ENCODE measurements at regions not wholly inside any gene's neighbourhood (a gene's known extent, or its start where the extent isn't known, plus 50 kb on each side); places are given as distances from the start of the nearest gene placed in this dataset.

GRCh38 chr17:79466562-79467350 lies 144.1 kb downstream of the RBFOX3 start:
- Histone ChIP-seq H3K27ac (no peak overlapping the region), H3K4me3 (no peak overlapping the region), H3K27me3 (peaks cover 0 to 76% (median 25%) of the 10 kb centered on the region in 3 donors), H3K36me3 (no peaks in the 10 kb centered on the region), H3K4me1 (no peaks in the 10 kb centered on the region), H3K9me3 (no peaks in the 10 kb centered on the region)
- intact Hi-C loops (cut with DNase I; ENCODE audit: low total_unique reads): no loop called here
- TF ChIP-seq POLR2AphosphoS5 (IDR thresholded peaks at IDR 0.05) (no peak), CTCF (IDR thresholded peaks at IDR 0.05) (no peak), EP300 (IDR thresholded peaks at IDR 0.05) (no peak), POLR2A (IDR thresholded peaks at IDR 0.05) (no peak)
- 77 to 84% (median 80%) methylated on average over 12 to 16 of the region's 16 CpGs for WGBS, 5 donors
- DNase-seq: no peak

GRCh38 chr17:79465681-79466025 lies 145.2 kb downstream of the RBFOX3 start:
- no peak overlapping the region for H3K27ac ChIP-seq
- WGBS, 5 donors: 55 to 67% (median 61%) methylated on average over 13 to 14 of the region's 14 CpGs
- H3K27me3 ChIP-seq: peaks cover 0 to 75% (median 25%) of the 10 kb centered on the region in 3 donors
- no peak for DNase-seq
- H3K4me1 ChIP-seq: no peaks in the 10 kb centered on the region
- intact Hi-C loops (cut with DNase I; ENCODE audit: low total_unique reads): no loop called here
- H3K36me3 ChIP-seq: no peaks in the 10 kb centered on the region
- no peaks in the 10 kb centered on the region for H3K9me3 ChIP-seq
- H3K4me3 ChIP-seq: no peak overlapping the region
- no peak for TF ChIP-seq CTCF (IDR thresholded peaks at IDR 0.05)
- TF ChIP-seq EP300 (IDR thresholded peaks at IDR 0.05): no peak
- TF ChIP-seq POLR2AphosphoS5 (IDR thresholded peaks at IDR 0.05): no peak
- TF ChIP-seq POLR2A (IDR thresholded peaks at IDR 0.05): no peak

- no peaks in the 10 kb centered on the region for H3K9me3 ChIP-seq
- no peak overlapping the region for H3K27ac ChIP-seq
- DNase-seq: peak in 1 of 2 donors; percentile 48
- TF ChIP-seq EP300 (IDR thresholded peaks at IDR 0.05) (no peak), CTCF (IDR thresholded peaks at IDR 0.05) (no peak), POLR2A (IDR thresholded peaks at IDR 0.05) (no peak), POLR2AphosphoS5 (IDR thresholded peaks at IDR 0.05) (no peak)
- no peaks in the 10 kb centered on the region for H3K36me3 ChIP-seq
- H3K27me3 ChIP-seq: peaks cover 0 to 71% (median 22%) of the 10 kb centered on the region in 3 donors
- 49 to 58% (median 55%) methylated on average over 25 of the region's 25 CpGs for WGBS, 5 donors
- no peak overlapping the region for H3K4me3 ChIP-seq
- intact Hi-C loops (cut with DNase I; ENCODE audit: low total_unique reads): no loop called here
- no peaks in the 10 kb centered on the region for H3K4me1 ChIP-seq
These were observed 145.7 kb downstream of the RBFOX3 start for GRCh38 chr17:79465011-79465680.

GRCh38 chr17:79464318-79465010 lies 146.4 kb downstream of the RBFOX3 start:
- H3K27ac ChIP-seq: no peak overlapping the region
- DNase-seq: no peak
- no peak for TF ChIP-seq EP300 (IDR thresholded peaks at IDR 0.05)
- TF ChIP-seq POLR2A (IDR thresholded peaks at IDR 0.05): no peak
- no peak for TF ChIP-seq CTCF (IDR thresholded peaks at IDR 0.05)
- no peak for TF ChIP-seq POLR2AphosphoS5 (IDR thresholded peaks at IDR 0.05)
- H3K9me3 ChIP-seq: no peaks in the 10 kb centered on the region
- WGBS, 5 donors: 65 to 76% (median 75%) methylated on average over 27 to 28 of the region's 28 CpGs
- intact Hi-C loops (cut with DNase I; ENCODE audit: low total_unique reads): no loop called here
- peaks cover 0 to 64% (median 22%) of the 10 kb centered on the region in 3 donors for H3K27me3 ChIP-seq
- no peak overlapping the region for H3K4me3 ChIP-seq
- no peaks in the 10 kb centered on the region for H3K36me3 ChIP-seq
- no peaks in the 10 kb centered on the region for H3K4me1 ChIP-seq
